ENCODE measurements at regions not wholly inside any gene's neighbourhood (a gene's known extent, or its start where the extent isn't known, plus 50 kb on each side); places are given as distances from the start of the nearest gene placed in this dataset.

- no peak for TF ChIP-seq CTCF (IDR thresholded peaks at IDR 0.05; ENCODE audit: insufficient read depth, low read length, poor library complexity, severe bottlenecking)
- Histone ChIP-seq H3K27me3 (replicated peaks; ENCODE audit: control insufficient read depth, insufficient read depth, low read length) (no peaks in the 10 kb centered on the region), H3K36me3 (ENCODE audit: control insufficient read depth, insufficient read depth, low read length) (no peaks in the 10 kb centered on the region), H3K4me3 (replicated peaks; ENCODE audit: low read depth, low read length) (no peak overlapping the region)
- DNase-seq (ENCODE audit: extremely low read depth, insufficient read length), result no peak
These were observed 87.7 kb downstream of the SEM1 start for GRCh38 chr7:96621932-96622331.

DNA sequence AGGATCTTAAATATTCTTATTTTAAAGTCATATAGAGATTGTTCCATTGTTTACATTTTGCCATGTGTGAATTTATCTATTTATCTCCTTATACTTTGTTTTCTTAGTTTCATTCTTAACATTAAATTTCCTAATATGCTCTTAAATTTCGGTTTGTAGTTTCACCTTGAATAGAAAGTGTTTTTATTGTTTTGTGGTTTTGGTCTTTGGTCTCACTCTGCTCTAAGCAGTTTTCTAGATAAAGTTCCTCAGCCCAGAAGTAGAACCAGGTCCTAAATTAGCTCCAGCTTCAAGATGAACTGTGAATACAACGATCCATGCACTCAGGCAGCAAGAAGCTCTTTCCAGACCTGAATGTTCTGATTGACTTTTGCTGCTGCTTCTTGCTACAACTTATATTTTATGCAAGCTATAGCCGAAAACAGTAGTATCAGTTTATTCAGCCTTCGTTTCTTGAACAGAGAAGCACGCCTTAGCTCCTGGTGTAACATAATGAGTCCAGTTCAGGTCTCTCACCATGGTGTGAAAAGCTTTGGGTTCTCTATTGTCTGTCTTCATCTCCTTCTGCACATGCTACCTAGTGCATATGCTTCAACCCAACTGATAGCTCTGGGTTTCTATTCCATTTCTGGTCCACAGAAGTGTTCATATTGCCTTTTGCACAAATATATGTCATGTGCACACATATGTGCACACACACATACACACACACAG, 95.3 kb downstream of the SEM1 start:
- DNase-seq (ENCODE audit: extremely low read depth, insufficient read length), result no peak
- Histone ChIP-seq H3K36me3 (ENCODE audit: control insufficient read depth, insufficient read depth, low read length) (no peaks in the 10 kb centered on the region), H3K4me3 (replicated peaks; ENCODE audit: low read depth, low read length) (no peak overlapping the region), H3K27me3 (replicated peaks; ENCODE audit: control insufficient read depth, insufficient read depth, low read length) (no peaks in the 10 kb centered on the region)
- no peak for TF ChIP-seq CTCF (IDR thresholded peaks at IDR 0.05; ENCODE audit: insufficient read depth, low read length, poor library complexity, severe bottlenecking)

GRCh38 chr7:96612034-96612433, 97.6 kb downstream of the SEM1 start:
- TF ChIP-seq CTCF (IDR thresholded peaks at IDR 0.05; ENCODE audit: insufficient read depth, low read length, poor library complexity, severe bottlenecking), result no peak
- DNase-seq (ENCODE audit: extremely low read depth, insufficient read length), result no peak
- no peak overlapping the region for H3K4me3 ChIP-seq (replicated peaks; ENCODE audit: low read depth, low read length)
- no peaks in the 10 kb centered on the region for H3K27me3 ChIP-seq (replicated peaks; ENCODE audit: control insufficient read depth, insufficient read depth, low read length)
- H3K36me3 ChIP-seq (ENCODE audit: control insufficient read depth, insufficient read depth, low read length), result no peaks in the 10 kb centered on the region

DNA sequence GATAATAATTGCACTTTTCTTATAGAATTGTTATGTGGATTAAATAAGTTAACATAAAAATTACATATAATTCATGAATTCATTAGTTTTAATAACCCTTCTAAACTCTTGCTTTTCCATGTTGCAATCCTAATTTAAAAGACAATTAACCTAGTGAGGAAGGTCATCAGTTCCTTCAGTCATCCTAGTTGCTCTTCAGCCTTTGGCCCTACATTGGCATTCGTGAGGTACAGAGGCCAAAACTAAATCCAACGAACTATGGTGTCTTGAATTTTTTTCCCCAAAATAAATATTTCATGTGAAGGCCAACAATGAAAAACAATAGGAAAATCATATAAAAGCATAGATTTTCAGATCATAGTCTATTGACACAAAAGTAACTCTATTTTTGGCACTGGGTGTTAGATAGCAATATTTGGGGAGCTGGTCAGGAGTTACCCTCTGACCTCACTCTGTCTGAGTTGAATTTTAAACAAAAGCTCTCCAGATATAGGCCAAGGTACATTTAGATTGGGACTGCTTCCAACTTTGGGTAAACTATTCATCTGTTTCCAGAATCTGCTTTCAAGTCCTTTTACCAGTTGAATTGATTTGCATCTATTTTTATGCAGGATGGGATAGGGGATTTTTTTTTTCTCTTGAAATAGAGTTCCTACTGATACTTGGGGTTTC, 104.5 kb downstream of the SEM1 start:
- no peak for DNase-seq (ENCODE audit: extremely low read depth, insufficient read length)
- no peaks in the 10 kb centered on the region for H3K36me3 ChIP-seq (ENCODE audit: control insufficient read depth, insufficient read depth, low read length)
- no peak overlapping the region for H3K4me3 ChIP-seq (replicated peaks; ENCODE audit: low read depth, low read length)
- no peaks in the 10 kb centered on the region for H3K27me3 ChIP-seq (replicated peaks; ENCODE audit: control insufficient read depth, insufficient read depth, low read length)
- TF ChIP-seq CTCF (IDR thresholded peaks at IDR 0.05; ENCODE audit: insufficient read depth, low read length, poor library complexity, severe bottlenecking), result no peak

GRCh38 chr7:96599288-96599936, 110.2 kb downstream of the SEM1 start:
- no peaks in the 10 kb centered on the region for H3K27me3 ChIP-seq (replicated peaks; ENCODE audit: control insufficient read depth, insufficient read depth, low read length)
- H3K4me3 ChIP-seq (replicated peaks; ENCODE audit: low read depth, low read length), result no peak overlapping the region
- H3K36me3 ChIP-seq (ENCODE audit: control insufficient read depth, insufficient read depth, low read length), result no peaks in the 10 kb centered on the region
- DNase-seq (ENCODE audit: extremely low read depth, insufficient read length), result no peak
- no peak for TF ChIP-seq CTCF (IDR thresholded peaks at IDR 0.05; ENCODE audit: insufficient read depth, low read length, poor library complexity, severe bottlenecking)

Data from GM06990 (cell line).